HCT116 (cell line): ENCODE measurements at regions not wholly inside any gene's neighbourhood (a gene's known extent, or its start where the extent isn't known, plus 50 kb on each side); places are given as distances from the start of the nearest gene placed in this dataset.

ENCODE experiments used
- ATAC-seq: fragments of 200-7000 bp; cut with Tn5 transposase; 2 replicates; pipeline ENCODE4 v1.9.1; 2020; ENCODE audit warnings: mild to moderate bottlenecking, moderate library complexity
- BruUV-seq: library from RNA; stranded (reverse); fragments of 400-500 nt; replicated peaks from 2 replicates; lab custom pipeline; 2021; lab: Mats Ljungman, UMichigan
- CTCF ChIA-PET: fragments of 300-600 bp; sonication (Branson Sonifier 250); formaldehyde crosslinking; loops from one replicate; lab custom pipeline; 2021; ENCODE audit warnings: antibody characterized with exemption; lab: Charles Lee
- POLR2A ChIA-PET: fragments of 300-600, 350-600 bp; sonication (Branson Sonifier 250); formaldehyde crosslinking; loops from one replicate; lab custom pipeline; 2021; ENCODE audit warnings: antibody characterized with exemption; lab: Charles Lee
- RAD21 ChIA-PET, 2 experiments: fragments of 300-600 bp; sonication (Branson Sonifier 250); formaldehyde crosslinking; loops; one replicate each; lab custom pipeline; 2023; ENCODE audit warnings: low total read pairs in 2 of 2; ENCODE audit not compliant: uncharacterized antibody in 2 of 2, unreplicated experiment in 2 of 2, low non-redundant PET in 1 of 2; lab: Charles Lee
- DNase-seq: peaks from one replicate; pipeline ENCODE4 v3.0.0-alpha.2; 2010; ENCODE audit warnings: low read depth, low spot score
- H2AFZ ChIP-seq: fragments of 200-600 bp; shearing (Covaris generic), sonication (generic); 2 replicates; pipeline ENCODE4 v1.6.1; 2017; ENCODE audit warnings: low read depth, mixed run types, mixed read lengths, antibody characterized with exemption, low read length; ENCODE audit not compliant: poor library complexity, severe bottlenecking
- H3K27ac ChIP-seq: 2 replicates; pipeline ENCODE4 v1.5.1; 2012; ENCODE audit warnings: low read depth, low read length
- H3K27me3 ChIP-seq: fragments of 200-600 bp; sonication (generic); 2 replicates; pipeline ENCODE4 v1.6.1; 2016; ENCODE audit warnings: mixed run types, low read length, mixed read lengths; ENCODE audit not compliant: insufficient read depth
- H3K36me3 ChIP-seq, 2 experiments: fragments of 200-500 bp in 1 of 2; fragments of 200-600 bp in 1 of 2; sonication (Bioruptor generic) in 1 of 2; sonication (generic) in 1 of 2; 2 replicates each; pipeline versions ENCODE4 v1.5.1 to v1.6.1; 2014 to 2016; ENCODE audit warnings: low read length in 2 of 2, inconsistent platforms in 1 of 2, mixed read lengths in 1 of 2, mixed run types in 1 of 2; ENCODE audit not compliant: insufficient read depth in 2 of 2, control insufficient read depth in 1 of 2
- H3K4me1 ChIP-seq, 2 experiments: fragments of 200-600 bp in 1 of 2; sonication (generic) in 1 of 2; 2 replicates each; pipeline versions ENCODE4 v1.5.1 to v1.6.1; 2012 to 2017; ENCODE audit warnings: low read length in 2 of 2, inconsistent platforms in 1 of 2, mild to moderate bottlenecking in 1 of 2, mixed read lengths in 1 of 2, mixed run types in 1 of 2, moderate library complexity in 1 of 2; ENCODE audit not compliant: insufficient read depth in 2 of 2, control insufficient read depth in 1 of 2
- H3K4me2 ChIP-seq: fragments of 200-600 bp; sonication (generic); 2 replicates; pipeline ENCODE4 v1.6.1; 2017; ENCODE audit warnings: mixed run types, low read length, mixed read lengths
- H3K4me3 ChIP-seq, 2 experiments: fragments of 200-600 bp in 1 of 2; sonication (generic) in 1 of 2; replicated peaks in 1 of 2; 2 replicates each; pipeline ENCODE4 v1.5.1; 2011 to 2016; ENCODE audit warnings: low read length in 2 of 2, control low read depth in 1 of 2, low read depth in 1 of 2, mild to moderate bottlenecking in 1 of 2, mixed read lengths in 1 of 2, mixed run types in 1 of 2
- H3K79me2 ChIP-seq: fragments of 200-600 bp; sonication (generic); 2 replicates; pipeline ENCODE4 v1.6.1; 2017; ENCODE audit warnings: mild to moderate bottlenecking, mixed run types, low read length, moderate library complexity, mixed read lengths; ENCODE audit not compliant: insufficient read depth
- H3K9ac ChIP-seq: fragments of 200-600 bp; sonication (generic); 2 replicates; pipeline ENCODE4 v1.6.1; 2016; ENCODE audit warnings: low read length, mixed read lengths
- H3K9me2 ChIP-seq: fragments of 200-600 bp; sonication (generic), shearing (Covaris generic); 2 replicates; pipeline ENCODE4 v1.6.1; 2017; ENCODE audit warnings: mixed run types, mild to moderate bottlenecking, moderate library complexity; ENCODE audit not compliant: insufficient read depth
- H3K9me3 ChIP-seq, 2 experiments: fragments of 200-500 bp in 1 of 2; fragments of 200-600 bp in 1 of 2; sonication (Bioruptor generic) in 1 of 2; sonication (generic) in 1 of 2; 2 replicates each; pipeline ENCODE4 v1.6.1; 2014 to 2017; ENCODE audit warnings: low read length in 2 of 2, mixed read lengths in 2 of 2, inconsistent platforms in 1 of 2, low read depth in 1 of 2, mild to moderate bottlenecking in 1 of 2, mixed run types in 1 of 2, moderate library complexity in 1 of 2; ENCODE audit not compliant: control insufficient read depth in 1 of 2, insufficient read depth in 1 of 2
- H4K20me1 ChIP-seq: fragments of 200-600 bp; sonication (generic), shearing (Covaris generic); 2 replicates; pipeline ENCODE4 v1.6.1; 2017; ENCODE audit warnings: mixed run types, mild to moderate bottlenecking, moderate library complexity; ENCODE audit not compliant: insufficient read depth
- ELF1 ChIP-seq: IDR thresholded peaks from 2 replicates; pipeline ENCODE4 v1.6.1; 2012; ENCODE audit warnings: low read depth, borderline replicate concordance
- EZH2 ChIP-seq: fragments of 200-600 bp; sonication (generic); IDR thresholded peaks from 2 replicates; pipeline ENCODE4 v1.6.1; 2017; ENCODE audit warnings: antibody characterized with exemption, mixed run types
- EZH2phosphoT487 ChIP-seq: fragments of 200-600 bp; IDR thresholded peaks from 2 replicates; pipeline ENCODE4 v1.6.1; 2018; ENCODE audit warnings: antibody characterized with exemption, borderline replicate concordance
- FOSL1 ChIP-seq: IDR thresholded peaks from 2 replicates; pipeline ENCODE4 v1.6.1; 2012; ENCODE audit warnings: low read depth
- POLR2AphosphoS5 ChIP-seq: IDR thresholded peaks from 2 replicates; pipeline ENCODE4 v1.6.1; 2011; ENCODE audit warnings: mild to moderate bottlenecking, low read depth, low read length, moderate library complexity
- SIN3A ChIP-seq: IDR thresholded peaks from 2 replicates; pipeline ENCODE4 v1.6.1; 2012; ENCODE audit warnings: low read depth
- YY1 ChIP-seq: IDR thresholded peaks from 2 replicates; pipeline ENCODE4 v1.6.1; 2011; ENCODE audit warnings: low read length, low read depth, moderate library complexity, mild to moderate bottlenecking; ENCODE audit not compliant: insufficient replicate concordance; ENCODE audit errors: extremely low read depth
- ZNF274 ChIP-seq: fragments of 200-500 bp; sonication (Bioruptor generic); IDR thresholded peaks from 2 replicates; pipeline ENCODE4 v1.6.1; 2014; ENCODE audit warnings: mild to moderate bottlenecking, low read depth, low read length, inconsistent platforms
- intact Hi-C: fragments of 100-400 bp; cut with micrococcal nuclease; formaldehyde crosslinking; loops from 2 replicates; pipeline ENCODE4 v1.10.0; 2022
- TF ChIP-seq, protein P1 (sequence below): IDR thresholded peaks from 2 replicates; pipeline ENCODE4 v1.6.1; 2011; ENCODE audit warnings: mild to moderate bottlenecking, low read length, moderate library complexity; ENCODE audit not compliant: insufficient replicate concordance; ENCODE audit errors: extremely low read depth
- TF ChIP-seq, protein P2 (sequence below), 3 experiments: fragments of 200-600 bp in 1 of 3; sonication (generic) in 1 of 3; IDR thresholded peaks in 2 of 3; conservative IDR thresholded peaks in 1 of 3; 2 replicates each; pipeline ENCODE4 v1.5.1; 2012 to 2017; ENCODE audit warnings: low read depth in 2 of 3, low read length in 2 of 3, antibody characterized with exemption in 1 of 3, borderline replicate concordance in 1 of 3, control low read depth in 1 of 3, mild to moderate bottlenecking in 1 of 3, mixed read lengths in 1 of 3, mixed run types in 1 of 3, moderate library complexity in 1 of 3; ENCODE audit not compliant: insufficient read depth in 1 of 3
- TF ChIP-seq, protein P3 (sequence below): IDR thresholded peaks from 2 replicates; pipeline ENCODE4 v1.6.1; 2012

DNA sequence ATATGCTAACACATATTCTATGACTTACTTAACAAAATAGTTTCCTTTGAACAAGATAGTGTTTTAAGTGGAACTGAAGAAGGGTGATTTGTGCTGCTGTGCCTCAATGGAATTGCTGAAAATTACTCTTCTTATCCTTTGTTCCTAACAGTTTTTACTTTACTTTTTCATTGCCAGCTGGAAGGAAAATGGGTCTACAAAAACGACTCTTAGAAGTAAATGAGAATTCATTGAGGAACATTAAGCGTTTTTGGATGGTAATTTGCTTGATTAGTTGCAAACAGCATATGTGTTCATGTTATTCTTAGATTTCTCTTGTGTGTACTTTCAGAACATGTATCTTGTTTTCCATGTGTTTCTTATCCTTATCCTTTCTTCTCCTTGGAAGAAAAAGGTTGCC lies 170.4 kb upstream of the VEGFC start:
- Histone ChIP-seq H3K9me3 (no peaks in the 10 kb centered on the region), H2AFZ (no peak overlapping the region), H3K36me3 (no peaks in the 10 kb centered on the region), H3K9ac (no peak overlapping the region), H3K9me2 (no peaks in the 10 kb centered on the region), H3K4me1 (no peaks in the 10 kb centered on the region), H3K79me2 (no peaks in the 10 kb centered on the region), H4K20me1 (no peaks in the 10 kb centered on the region), H3K4me2 (no peak overlapping the region), H3K4me3 (no peak overlapping the region), H3K27me3 (no peaks in the 10 kb centered on the region), H3K27ac (no peak overlapping the region)
- POLR2A ChIA-PET = no interaction called here
- ATAC-seq (no peak), DNase-seq (no peak)
- RAD21 ChIA-PET = no interaction called here
- intact Hi-C loops = no loop called here
- no TSS peak for BruUV-seq
- CTCF ChIA-PET = interaction anchor here (1.4 kb wide), 1 partner anchor 15 kb away, joined by 7 read pairs; no protein-coding TSS in a partner anchor
- no peak for TF ChIP-seq POLR2AphosphoS5
- TF ChIP-seq EZH2phosphoT487 = no peak
- no peak for TF ChIP-seq EZH2
- TF ChIP-seq FOSL1 = no peak
- TF ChIP-seq, protein P1, sequence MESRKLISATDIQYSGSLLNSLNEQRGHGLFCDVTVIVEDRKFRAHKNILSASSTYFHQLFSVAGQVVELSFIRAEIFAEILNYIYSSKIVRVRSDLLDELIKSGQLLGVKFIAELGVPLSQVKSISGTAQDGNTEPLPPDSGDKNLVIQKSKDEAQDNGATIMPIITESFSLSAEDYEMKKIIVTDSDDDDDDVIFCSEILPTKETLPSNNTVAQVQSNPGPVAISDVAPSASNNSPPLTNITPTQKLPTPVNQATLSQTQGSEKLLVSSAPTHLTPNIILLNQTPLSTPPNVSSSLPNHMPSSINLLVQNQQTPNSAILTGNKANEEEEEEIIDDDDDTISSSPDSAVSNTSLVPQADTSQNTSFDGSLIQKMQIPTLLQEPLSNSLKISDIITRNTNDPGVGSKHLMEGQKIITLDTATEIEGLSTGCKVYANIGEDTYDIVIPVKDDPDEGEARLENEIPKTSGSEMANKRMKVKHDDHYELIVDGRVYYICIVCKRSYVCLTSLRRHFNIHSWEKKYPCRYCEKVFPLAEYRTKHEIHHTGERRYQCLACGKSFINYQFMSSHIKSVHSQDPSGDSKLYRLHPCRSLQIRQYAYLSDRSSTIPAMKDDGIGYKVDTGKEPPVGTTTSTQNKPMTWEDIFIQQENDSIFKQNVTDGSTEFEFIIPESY = no peak
- no peak for TF ChIP-seq SIN3A
- no peak for TF ChIP-seq ZNF274
- TF ChIP-seq ELF1 = no peak
- TF ChIP-seq, protein P2, sequence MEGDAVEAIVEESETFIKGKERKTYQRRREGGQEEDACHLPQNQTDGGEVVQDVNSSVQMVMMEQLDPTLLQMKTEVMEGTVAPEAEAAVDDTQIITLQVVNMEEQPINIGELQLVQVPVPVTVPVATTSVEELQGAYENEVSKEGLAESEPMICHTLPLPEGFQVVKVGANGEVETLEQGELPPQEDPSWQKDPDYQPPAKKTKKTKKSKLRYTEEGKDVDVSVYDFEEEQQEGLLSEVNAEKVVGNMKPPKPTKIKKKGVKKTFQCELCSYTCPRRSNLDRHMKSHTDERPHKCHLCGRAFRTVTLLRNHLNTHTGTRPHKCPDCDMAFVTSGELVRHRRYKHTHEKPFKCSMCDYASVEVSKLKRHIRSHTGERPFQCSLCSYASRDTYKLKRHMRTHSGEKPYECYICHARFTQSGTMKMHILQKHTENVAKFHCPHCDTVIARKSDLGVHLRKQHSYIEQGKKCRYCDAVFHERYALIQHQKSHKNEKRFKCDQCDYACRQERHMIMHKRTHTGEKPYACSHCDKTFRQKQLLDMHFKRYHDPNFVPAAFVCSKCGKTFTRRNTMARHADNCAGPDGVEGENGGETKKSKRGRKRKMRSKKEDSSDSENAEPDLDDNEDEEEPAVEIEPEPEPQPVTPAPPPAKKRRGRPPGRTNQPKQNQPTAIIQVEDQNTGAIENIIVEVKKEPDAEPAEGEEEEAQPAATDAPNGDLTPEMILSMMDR (IDR thresholded peaks at IDR 0.05 in 2 of 3, conservative IDR thresholded peaks at IDR 0.05 in 1 of 3; ENCODE audit: borderline replicate concordance in 1 of 3, insufficient read depth in 1 of 3, low read depth in 2 of 3, low read length in 2 of 3) = no peak
- TF ChIP-seq, protein P3, sequence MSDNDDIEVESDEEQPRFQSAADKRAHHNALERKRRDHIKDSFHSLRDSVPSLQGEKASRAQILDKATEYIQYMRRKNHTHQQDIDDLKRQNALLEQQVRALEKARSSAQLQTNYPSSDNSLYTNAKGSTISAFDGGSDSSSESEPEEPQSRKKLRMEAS = no peak
- TF ChIP-seq YY1 = no peak
